Esophagus muscularis mucosa (tissue), 4 donors: ENCODE measurements at regions not wholly inside any gene's neighbourhood (a gene's known extent, or its start where the extent isn't known, plus 50 kb on each side); places are given as distances from the start of the nearest gene placed in this dataset.

Experiments used
- CTCF ChIP-seq, 3 experiments: fragments of 200-600 bp in 2 of 3; fragments of 450-650 bp in 1 of 3; sonication (generic) in 2 of 3; IDR thresholded peaks; one replicate each; pipeline ENCODE4 v1.5.1; 2017 to 2019; ENCODE audit warnings: antibody characterized with exemption in 3 of 3, mild to moderate bottlenecking in 2 of 3, moderate library complexity in 1 of 3
- EP300 ChIP-seq: sonication (generic); formaldehyde crosslinking; IDR thresholded peaks from one replicate; pipeline ENCODE4 v1.6.1; 2017; ENCODE audit warnings: antibody characterized with exemption
- POLR2A ChIP-seq: fragments of 450-650 bp; IDR thresholded peaks from one replicate; pipeline ENCODE4 v1.6.1; 2017; ENCODE audit warnings: antibody characterized with exemption, moderate library complexity, mild to moderate bottlenecking, low read depth
- POLR2AphosphoS5 ChIP-seq, 2 donors: sonication (generic); formaldehyde crosslinking; IDR thresholded peaks; one replicate each; pipeline ENCODE4 v1.6.1; 2017; ENCODE audit warnings: antibody characterized with exemption in 2 of 2

- TF ChIP-seq POLR2A = no peak
- TF ChIP-seq CTCF (IDR thresholded peaks at IDR 0.05) = no peak
- no peak for TF ChIP-seq POLR2AphosphoS5 (IDR thresholded peaks at IDR 0.05)
- no peak for TF ChIP-seq EP300
Observed at GRCh38 chr5:2549900-2550299, 201.6 kb downstream of the IRX2 start.
